AG09319 (cell line): ENCODE measurements at regions not wholly inside any gene's neighbourhood (a gene's known extent, or its start where the extent isn't known, plus 50 kb on each side); places are given as distances from the start of the nearest gene placed in this dataset.

Source experiments
- DNase-seq: peaks from one replicate; pipeline ENCODE4 v3.0.0-alpha.2; 2010; ENCODE audit warnings: low read depth; ENCODE audit errors: extremely low read depth
- CTCF ChIP-seq: IDR thresholded peaks from 2 replicates; pipeline ENCODE4 v1.5.1; 2011; ENCODE audit warnings: low read depth, mild to moderate bottlenecking, inconsistent platforms, low read length, moderate library complexity

DNA sequence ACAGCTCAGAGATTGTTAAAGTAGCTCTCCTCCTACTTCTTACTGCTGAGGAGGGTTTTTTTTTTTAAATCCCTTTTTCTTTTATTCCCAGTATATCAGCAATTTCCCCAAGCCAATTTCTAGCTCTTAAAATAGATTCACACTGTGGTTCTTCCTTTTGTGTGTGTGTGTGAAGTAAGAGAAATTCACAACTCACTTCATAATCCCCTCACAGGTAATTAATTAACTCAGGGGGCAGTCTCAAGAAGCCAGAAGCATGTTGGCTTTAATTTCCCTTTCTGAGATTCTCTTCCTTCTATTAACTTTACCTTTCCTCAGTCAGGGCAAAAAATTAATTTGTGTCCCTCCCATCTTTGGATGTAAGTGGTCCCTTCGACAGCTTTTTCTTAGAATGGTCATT is 71.0 kb upstream of the HMHB1 start:
- DNase-seq, result no peak
- no peak for TF ChIP-seq CTCF

DNA sequence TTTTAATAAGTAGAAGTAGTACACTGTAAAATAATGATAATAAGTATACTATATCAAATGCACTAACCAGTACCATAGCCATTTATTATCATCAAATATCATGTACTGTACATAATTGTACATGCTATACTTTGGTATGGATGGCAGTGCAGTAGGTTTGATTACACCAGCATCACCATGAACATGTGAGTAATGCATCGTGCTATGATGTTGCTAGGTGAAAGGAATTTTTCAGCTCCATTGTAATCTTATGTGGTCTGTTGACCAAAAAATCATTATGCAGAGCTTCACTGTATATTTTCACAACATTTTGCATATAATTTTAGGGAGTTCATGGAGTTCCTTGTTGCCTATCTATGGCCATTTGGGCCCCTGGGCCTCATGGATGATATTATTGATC is 72.2 kb upstream of the HMHB1 start:
- TF ChIP-seq CTCF, result no peak
- DNase-seq, result no peak

DNA sequence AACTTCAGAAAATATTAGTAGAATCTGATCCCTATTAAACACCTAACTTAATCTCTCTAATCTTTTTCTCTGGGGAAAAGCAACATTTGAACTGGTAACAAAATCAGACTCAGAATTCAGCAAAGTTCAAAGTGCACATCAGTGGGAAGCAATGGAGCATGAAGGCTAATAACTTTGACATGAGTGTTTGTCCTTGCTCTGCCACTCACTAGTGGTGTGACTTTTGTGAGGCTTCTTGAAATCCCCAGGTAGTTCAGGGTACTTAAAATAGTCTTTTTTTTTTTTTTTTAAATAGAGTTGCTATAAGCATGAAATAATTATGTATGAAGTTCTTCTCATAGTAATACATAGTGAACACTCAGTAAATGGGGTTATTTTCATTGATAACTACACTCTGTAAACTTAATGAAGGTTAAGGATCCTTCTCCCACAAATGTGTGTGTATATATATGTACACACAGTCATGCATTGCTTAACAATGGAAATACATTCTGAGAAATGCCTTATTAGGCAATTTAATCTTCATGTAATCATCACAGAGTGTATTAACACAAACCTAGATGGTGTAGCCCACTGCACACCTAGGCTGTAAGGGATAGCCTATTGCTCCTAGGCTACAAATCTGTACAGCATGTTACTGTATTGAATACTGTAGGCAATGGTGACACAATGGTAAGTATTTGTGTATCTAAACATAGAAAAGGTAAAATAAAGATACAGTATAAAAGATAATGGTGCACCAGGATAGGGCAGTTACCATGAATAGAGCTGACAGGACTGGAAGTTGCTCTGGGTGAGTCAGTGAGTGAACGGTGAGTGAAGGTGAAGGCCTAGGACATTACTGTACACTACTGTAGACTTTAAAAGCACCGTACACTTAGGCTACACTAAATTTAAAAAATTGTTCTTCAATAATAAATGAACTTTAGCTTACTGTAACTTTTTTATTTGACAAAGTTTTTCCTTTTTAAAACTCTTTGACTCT is 73.3 kb upstream of the HMHB1 start:
- no peak for TF ChIP-seq CTCF
- no peak for DNase-seq

DNA sequence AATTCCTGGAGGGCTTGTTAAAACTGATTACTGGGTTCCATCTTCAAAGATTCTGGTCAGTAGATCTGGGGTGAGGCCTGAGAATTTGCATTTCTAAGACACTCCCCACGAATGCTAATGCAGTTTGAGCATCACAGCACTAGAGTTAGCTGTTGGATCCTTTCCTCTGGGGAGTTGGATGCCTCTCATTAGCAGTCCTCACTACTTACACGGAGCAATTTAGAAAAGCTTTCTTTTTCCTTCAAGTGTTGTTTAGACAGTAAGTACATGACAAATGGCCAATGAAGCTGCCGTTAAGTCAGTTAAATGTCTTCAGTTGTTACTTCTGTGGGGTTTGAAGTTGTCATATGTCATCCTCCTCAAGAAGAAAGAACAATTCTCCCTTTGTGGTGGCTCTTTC is 74.9 kb upstream of the HMHB1 start:
- no peak for DNase-seq
- no peak for TF ChIP-seq CTCF

DNA sequence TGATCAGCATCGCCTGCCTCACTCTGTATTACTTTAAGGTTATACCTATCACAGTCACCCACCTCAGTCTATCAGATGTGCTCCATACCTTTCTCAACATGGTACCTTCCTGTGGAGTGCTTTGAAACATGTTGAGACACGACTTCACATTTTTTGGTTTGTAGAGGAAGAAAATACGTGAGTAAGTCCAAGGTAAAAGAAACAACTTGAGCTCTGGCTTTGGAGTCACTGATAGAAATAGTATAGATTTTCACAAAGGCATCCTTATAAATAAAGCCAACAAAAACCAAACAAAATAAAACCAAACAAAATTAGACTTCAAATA is 77.5 kb upstream of the HMHB1 start:
- no peak for DNase-seq
- no peak for TF ChIP-seq CTCF

- no peak for TF ChIP-seq CTCF
- no peak for DNase-seq
Observed at GRCh38 chr5:143733665-143734455, 78.1 kb upstream of the HMHB1 start.

DNA sequence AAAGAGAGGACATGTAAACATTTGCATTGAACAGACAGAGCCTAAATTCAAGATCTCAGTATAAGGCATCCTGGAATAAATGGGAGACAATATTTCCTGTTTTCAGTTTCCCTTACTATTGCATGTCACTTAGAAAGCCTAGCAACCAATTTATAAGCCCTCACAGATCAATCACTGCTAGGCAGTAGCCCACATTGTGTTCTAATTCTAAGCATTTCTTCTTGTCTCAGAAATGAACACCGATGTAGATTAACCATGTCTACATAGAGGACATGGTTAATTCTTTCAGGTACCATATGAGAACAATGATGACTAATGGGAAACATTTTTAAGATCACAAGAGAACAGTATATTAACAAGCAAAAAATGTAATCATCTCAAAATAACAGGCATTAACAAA is 79.6 kb upstream of the HMHB1 start:
- no peak for TF ChIP-seq CTCF

More for the DNA sequence above, 79.6 kb upstream of the HMHB1 start:
- no peak for DNase-seq
